Sigmoid colon (tissue), 6 donors: ENCODE measurements at regions not wholly inside any gene's neighbourhood (a gene's known extent, or its start where the extent isn't known, plus 50 kb on each side); places are given as distances from the start of the nearest gene placed in this dataset.

ENCODE experiments used
- DNase-seq: peaks from one replicate; pipeline ENCODE4 v3.0.0-alpha.2; 2019
- H3K27ac ChIP-seq, 4 donors: fragments of 200-600 bp; sonication (generic); one replicate each; pipeline ENCODE4 v1.5.1; 2016 to 2019; ENCODE audit warnings: mild to moderate bottlenecking in 1 of 4
- H3K27me3 ChIP-seq, 3 donors: fragments of 200-600 bp; sonication (generic); one replicate each; pipeline ENCODE4 v1.5.1; 2019; ENCODE audit warnings: mild to moderate bottlenecking in 1 of 3
- H3K36me3 ChIP-seq, 4 donors: fragments of 200-600 bp; sonication (generic); one replicate each; pipeline ENCODE4 v1.5.1; 2016 to 2019
- H3K4me1 ChIP-seq, 4 donors: fragments of 200-600 bp; sonication (generic); one replicate each; pipeline ENCODE4 v1.5.1; 2017 to 2019
- H3K4me3 ChIP-seq, 4 donors: fragments of 200-600 bp; sonication (generic); one replicate each; pipeline ENCODE4 v1.5.1; 2017 to 2019; ENCODE audit warnings: mild to moderate bottlenecking in 2 of 4, moderate library complexity in 1 of 4
- H3K9me3 ChIP-seq, 4 donors: fragments of 200-600 bp in 3 of 4; sonication (generic) in 3 of 4; one replicate each; pipeline versions ENCODE4 v1.5.1 to v1.6.1; 2013 to 2019
- CTCF ChIP-seq, 4 experiments: fragments of 450-650 bp in 3 of 4; fragments of 200-600 bp in 1 of 4; IDR thresholded peaks; one replicate each; pipeline ENCODE4 v1.5.1; 2016 to 2019; ENCODE audit warnings: antibody characterized with exemption in 4 of 4, mild to moderate bottlenecking in 3 of 4, moderate library complexity in 2 of 4
- EP300 ChIP-seq, 4 donors: sonication (generic); formaldehyde crosslinking; IDR thresholded peaks; one replicate each; pipeline ENCODE4 v1.6.1; 2017; ENCODE audit warnings: antibody characterized with exemption in 4 of 4
- POLR2A ChIP-seq, 2 donors: fragments of 450-650 bp; IDR thresholded peaks; one replicate each; pipeline ENCODE4 v1.6.1; 2016; ENCODE audit warnings: antibody characterized with exemption in 2 of 2, mild to moderate bottlenecking in 2 of 2, moderate library complexity in 2 of 2
- POLR2AphosphoS5 ChIP-seq, 4 donors: sonication (generic); formaldehyde crosslinking; IDR thresholded peaks; one replicate each; pipeline ENCODE4 v1.6.1; 2017; ENCODE audit warnings: antibody characterized with exemption in 4 of 4
- WGBS, 2 donors: extraction: QIAGEN DNeasy Blood & Tissue Kit; methylation state at CpG; one replicate each; pipeline ENCODE4 v1.1.7; 2013; 5-methylcytosine and 5-hydroxymethylcytosine counted together
- intact Hi-C: fragments of 100-400 bp; cut with DNase I; formaldehyde crosslinking; loops from one replicate; pipeline ENCODE4 v1.15.1; 2023
- donor health status: healthy with polysubstance abuse.
- donor health status: healthy.

DNA sequence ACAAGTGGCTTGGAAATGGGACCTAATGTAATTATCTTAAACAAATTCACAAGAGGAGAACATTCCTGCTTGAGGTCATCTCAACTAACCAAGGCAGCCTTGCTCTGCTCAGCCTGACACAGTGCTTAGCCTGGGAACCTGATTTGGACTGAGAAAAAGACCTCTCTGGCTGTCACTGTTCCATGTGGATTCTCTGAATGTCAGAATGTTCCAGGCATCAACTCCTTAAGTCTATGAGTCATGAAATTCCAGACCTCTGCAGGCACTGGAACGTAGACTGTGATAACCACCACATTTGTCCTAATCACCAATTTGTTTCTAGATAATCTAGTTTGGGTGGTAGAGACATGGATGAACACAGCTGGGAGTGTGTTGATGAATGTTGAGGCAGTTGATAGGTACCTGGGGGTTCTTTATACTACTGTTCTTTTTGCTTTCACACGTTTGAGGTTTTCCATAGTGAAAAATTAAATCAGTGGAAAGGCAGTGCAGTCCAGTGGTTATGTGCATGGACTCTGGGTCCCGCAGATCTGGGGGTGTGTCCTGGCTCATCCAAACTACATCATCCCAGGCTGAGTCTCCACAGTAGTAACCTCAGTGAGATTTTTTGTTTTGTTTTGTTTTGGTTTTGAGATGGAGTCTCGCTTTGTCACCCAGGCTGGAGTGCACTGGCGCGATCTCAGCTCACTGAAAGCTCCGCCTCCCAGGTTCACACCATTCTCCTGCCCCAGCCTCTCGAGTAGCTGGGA lies 269.6 kb downstream of the MN1 start:
- no peak for TF ChIP-seq EP300 (IDR thresholded peaks at IDR 0.05)
- TF ChIP-seq POLR2AphosphoS5 (IDR thresholded peaks at IDR 0.05) = peak in 1 of 4 donors; percentile 47
- peak overlapping the region in 1 of 4 donors; percentile 46 for H3K27ac ChIP-seq
- H3K9me3 ChIP-seq = no peaks in the 10 kb centered on the region
- no peak for DNase-seq
- no peaks in the 10 kb centered on the region for H3K27me3 ChIP-seq
- H3K4me3 ChIP-seq = no peak overlapping the region
- intact Hi-C loops = no loop called here
- peaks cover 0 to 17% (median 8%) of the 10 kb centered on the region in 4 donors for H3K4me1 ChIP-seq
- H3K36me3 ChIP-seq = no peaks in the 10 kb centered on the region
- 75 to 83% methylated on average over 8 of the region's 8 CpGs for WGBS, 2 donors

DNA sequence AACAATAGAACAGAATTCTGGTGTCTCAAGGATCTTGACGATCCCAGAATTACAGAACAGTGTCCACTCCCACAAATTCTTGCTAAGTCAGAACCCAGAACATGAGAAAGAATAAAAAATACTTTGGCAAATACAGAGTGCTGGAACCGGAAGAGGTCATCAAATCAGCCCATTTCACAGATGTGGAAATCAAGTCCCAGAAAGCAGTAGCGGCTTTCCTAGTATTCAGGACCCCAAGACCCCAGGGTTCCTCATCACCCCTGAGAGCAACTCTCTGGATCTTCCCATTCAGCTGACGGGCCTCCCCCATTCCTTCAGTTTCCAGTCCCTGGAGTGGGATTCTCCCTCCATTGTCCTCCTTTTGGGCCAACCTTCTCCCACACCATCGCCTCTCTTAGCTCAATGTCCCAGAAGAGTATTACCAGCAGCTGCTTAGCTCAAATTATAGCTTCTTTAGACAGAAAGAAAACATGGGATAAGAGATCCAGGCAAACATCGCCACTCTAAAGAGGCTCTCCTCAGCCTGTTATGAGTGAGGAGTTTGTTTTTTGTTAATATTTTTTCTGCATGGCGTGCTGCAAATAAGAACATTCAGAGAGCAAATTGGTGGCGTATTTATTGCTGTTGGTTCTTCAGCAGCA lies 268.3 kb downstream of the MN1 start:
- no peaks in the 10 kb centered on the region for H3K9me3 ChIP-seq
- H3K36me3 ChIP-seq = no peaks in the 10 kb centered on the region
- no peak overlapping the region for H3K4me3 ChIP-seq
- intact Hi-C loops = no loop called here
- 69 to 77% methylated on average over 8 of the region's 8 CpGs for WGBS, 2 donors
- no peak for DNase-seq
- peaks cover 0 to 17% (median 8%) of the 10 kb centered on the region in 4 donors for H3K4me1 ChIP-seq
- H3K27me3 ChIP-seq = no peaks in the 10 kb centered on the region
- no peak for TF ChIP-seq CTCF (IDR thresholded peaks at IDR 0.05)
- peak overlapping the region in 1 of 4 donors; percentile 9 for H3K27ac ChIP-seq

DNA sequence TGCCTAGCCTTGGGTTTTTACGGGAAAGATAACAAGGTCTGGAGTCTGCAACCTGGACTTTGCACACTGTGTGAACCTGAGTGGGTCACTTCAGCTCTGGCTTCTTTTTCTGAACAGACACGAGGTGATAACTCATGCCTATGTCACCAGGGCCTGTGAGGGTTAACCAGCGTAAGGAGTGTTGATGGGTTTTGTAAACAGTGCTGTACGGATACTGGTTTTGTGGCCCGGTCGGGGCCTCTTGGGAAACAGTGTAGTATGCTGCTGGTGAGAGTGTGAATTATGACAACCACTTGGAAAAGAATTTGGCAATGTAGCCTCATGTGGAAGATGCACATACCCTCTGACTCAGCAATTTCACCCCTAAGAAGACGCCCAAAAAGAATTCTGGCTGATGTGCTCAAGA lies 266.8 kb downstream of the MN1 start:
- TF ChIP-seq CTCF (IDR thresholded peaks at IDR 0.05) = no peak
- TF ChIP-seq POLR2AphosphoS5 (IDR thresholded peaks at IDR 0.05) = peak in 3 of 4 donors; percentile 20 to 43 (median 26)
- no peak for TF ChIP-seq EP300 (IDR thresholded peaks at IDR 0.05)
- no peak for TF ChIP-seq POLR2A (IDR thresholded peaks at IDR 0.05)
- DNase-seq = no peak
- no peaks in the 10 kb centered on the region for H3K9me3 ChIP-seq
- no peaks in the 10 kb centered on the region for H3K27me3 ChIP-seq
- peak overlapping the region in 1 of 4 donors; percentile 21 for H3K27ac ChIP-seq
- no peak overlapping the region for H3K4me3 ChIP-seq
- H3K36me3 ChIP-seq = no peaks in the 10 kb centered on the region
- H3K4me1 ChIP-seq = peaks cover 0 to 17% (median 8%) of the 10 kb centered on the region in 4 donors
- 29 to 65% methylated on average over 7 of the region's 7 CpGs for WGBS, 2 donors
- intact Hi-C loops = no loop called here

DNA sequence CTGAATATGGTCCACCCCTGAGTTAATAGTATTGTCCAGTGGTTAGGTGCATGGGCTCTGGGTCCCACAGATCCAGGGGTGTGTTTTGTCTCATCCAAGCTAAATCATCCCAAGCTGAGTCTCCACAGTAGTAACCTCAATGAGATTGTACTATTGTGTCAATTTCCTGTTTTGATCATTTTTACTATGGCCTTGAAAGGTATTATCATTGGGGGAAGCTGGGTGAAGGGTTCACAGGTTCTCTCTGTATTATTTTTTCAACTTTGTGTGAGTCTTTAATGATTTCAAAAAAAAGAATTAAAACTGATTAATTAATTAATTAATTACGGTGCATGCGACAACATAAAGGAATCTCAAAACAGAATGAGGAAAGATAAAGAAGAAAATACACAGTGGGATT lies 266.1 kb downstream of the MN1 start:
- peaks cover 0 to 17% (median 8%) of the 10 kb centered on the region in 4 donors for H3K4me1 ChIP-seq
- H3K36me3 ChIP-seq = no peaks in the 10 kb centered on the region
- WGBS, 2 donors = 95 to 99% methylated on average over 2 of the region's 2 CpGs
- DNase-seq = no peak
- TF ChIP-seq EP300 (IDR thresholded peaks at IDR 0.05) (no peak), POLR2AphosphoS5 (IDR thresholded peaks at IDR 0.05) (no peak), POLR2A (IDR thresholded peaks at IDR 0.05) (no peak), CTCF (IDR thresholded peaks at IDR 0.05) (no peak)
- no peaks in the 10 kb centered on the region for H3K9me3 ChIP-seq
- H3K27me3 ChIP-seq = no peaks in the 10 kb centered on the region
- no peak overlapping the region for H3K4me3 ChIP-seq
- no peak overlapping the region for H3K27ac ChIP-seq
- intact Hi-C loops = no loop called here

GRCh38 chr22:27537501-27537900 lies 264.1 kb downstream of the MN1 start:
- 49 to 58% methylated on average over 15 of the region's 15 CpGs for WGBS, 2 donors
- peak; percentile 83 for DNase-seq
- H3K27me3 ChIP-seq = no peaks in the 10 kb centered on the region
- H3K9me3 ChIP-seq = no peaks in the 10 kb centered on the region
- H3K4me3 ChIP-seq = no peak overlapping the region
- peak in 1 of 4 donors; percentile 34 for TF ChIP-seq POLR2AphosphoS5 (IDR thresholded peaks at IDR 0.05)
- no peak for TF ChIP-seq POLR2A (IDR thresholded peaks at IDR 0.05)
- H3K4me1 ChIP-seq = peaks cover 0 to 17% (median 8%) of the 10 kb centered on the region in 4 donors
- intact Hi-C loops = no loop called here
- H3K27ac ChIP-seq = peak overlapping the region in 1 of 4 donors; percentile 3
- no peaks in the 10 kb centered on the region for H3K36me3 ChIP-seq
